GM12878 (cell line): ENCODE measurements at regions not wholly inside any gene's neighbourhood (a gene's known extent, or its start where the extent isn't known, plus 50 kb on each side); places are given as distances from the start of the nearest gene placed in this dataset.

Source experiments
- BRCA1 ChIP-seq: IDR thresholded peaks from 2 replicates; pipeline ENCODE4 v1.6.1; 2011; ENCODE audit warnings: low read depth, low read length, improper control_type of control experiment
- CTCF ChIP-seq, 3 experiments: IDR thresholded peaks in 2 of 3; conservative IDR thresholded peaks in 1 of 3; 2 replicates each; pipeline ENCODE4 v1.5.1; 2011; ENCODE audit warnings: low read depth in 3 of 3, low read length in 3 of 3, mild to moderate bottlenecking in 3 of 3, control low read depth in 2 of 3, moderate library complexity in 2 of 3, inconsistent platforms in 1 of 3, mixed read lengths in 1 of 3; ENCODE audit not compliant: control insufficient read depth in 2 of 3, insufficient read depth in 1 of 3; ENCODE audit errors: extremely low read depth in 1 of 3
- EP300 ChIP-seq, 2 experiments: fragments of 150-350 bp in 1 of 2; IDR thresholded peaks; 2 replicates each; pipeline ENCODE4 v1.6.1; 2011 to 2012; ENCODE audit warnings: low read depth in 2 of 2, low read length in 2 of 2, borderline replicate concordance in 1 of 2, improper control_type of control experiment in 1 of 2, inconsistent platforms in 1 of 2; ENCODE audit not compliant: control insufficient read depth in 1 of 2
- EZH2 ChIP-seq: IDR thresholded peaks from 2 replicates; pipeline ENCODE4 v1.6.1; 2012; ENCODE audit warnings: low read depth, mild to moderate bottlenecking, control low read depth, inconsistent platforms, low read length, borderline replicate concordance; ENCODE audit not compliant: control insufficient read depth
- JUNB ChIP-seq: IDR thresholded peaks from 2 replicates; pipeline ENCODE4 v1.6.1; 2016; ENCODE audit warnings: antibody characterized with exemption, mild to moderate bottlenecking
- MXI1 ChIP-seq: fragments of 150-350 bp; IDR thresholded peaks from 2 replicates; pipeline ENCODE4 v1.6.1; 2011; ENCODE audit warnings: low read depth, mild to moderate bottlenecking, inconsistent platforms, low read length, improper control_type of control experiment
- NR2C2 ChIP-seq: IDR thresholded peaks from 2 replicates; pipeline ENCODE4 v1.6.1; 2011; ENCODE audit warnings: borderline replicate concordance, low read depth; ENCODE audit not compliant: control insufficient read depth, insufficient read length
- ZBTB4 ChIP-seq: fragments of 450-650 bp; formaldehyde crosslinking; IDR thresholded peaks from 2 replicates; pipeline ENCODE4 v1.4.0; 2022; ENCODE audit warnings: mild to moderate bottlenecking, moderate library complexity
- ZNF217 ChIP-seq: fragments of 450-650 bp; IDR thresholded peaks from 2 replicates; pipeline ENCODE4 v1.6.1; 2017; ENCODE audit warnings: antibody characterized with exemption, mild to moderate bottlenecking
- ZSCAN29 ChIP-seq: fragments of 450-650 bp; IDR thresholded peaks from 2 replicates; pipeline ENCODE4 v1.6.1; 2017; ENCODE audit warnings: mild to moderate bottlenecking, moderate library complexity
- TF ChIP-seq, protein P1 (sequence below): IDR thresholded peaks from 2 replicates; pipeline ENCODE4 v1.6.1; 2011; ENCODE audit warnings: borderline replicate concordance, low read depth, mild to moderate bottlenecking, moderate library complexity, low read length; ENCODE audit not compliant: insufficient read depth, poor library complexity, severe bottlenecking
- TF ChIP-seq, protein P2 (sequence below): IDR thresholded peaks from 2 replicates; pipeline ENCODE4 v1.6.1; 2012; ENCODE audit warnings: low read depth, low read length, improper control_type of control experiment
- TF ChIP-seq, protein P3 (sequence below): IDR thresholded peaks from 2 replicates; pipeline ENCODE4 v1.6.1; 2011; ENCODE audit warnings: low read depth, mild to moderate bottlenecking, low read length, moderate library complexity, borderline replicate concordance; ENCODE audit errors: extremely low read depth

DNA sequence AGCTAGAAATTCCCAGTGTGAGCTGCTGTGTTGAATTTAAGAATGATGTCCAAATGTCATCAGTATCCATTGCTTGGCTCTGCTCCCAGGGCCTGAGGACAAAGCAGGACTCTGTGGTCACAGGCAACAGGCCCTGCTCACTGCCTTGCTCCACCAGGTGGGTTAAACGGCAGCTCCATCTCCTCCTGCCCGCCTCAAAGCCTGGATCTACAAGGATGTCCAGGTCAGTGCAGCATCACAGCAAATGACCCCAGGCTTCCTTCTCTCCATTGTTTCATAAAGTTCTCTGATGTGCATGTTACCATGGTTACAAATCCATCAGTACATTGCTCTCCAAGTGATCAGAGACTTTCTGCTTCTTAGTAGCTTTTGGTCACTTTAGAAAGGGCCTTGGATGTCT lies 322.0 kb upstream of the ZNF32 start:
- TF ChIP-seq JUNB = no peak
- TF ChIP-seq EZH2 = no peak
- TF ChIP-seq MXI1 = no peak
- TF ChIP-seq, protein P1, sequence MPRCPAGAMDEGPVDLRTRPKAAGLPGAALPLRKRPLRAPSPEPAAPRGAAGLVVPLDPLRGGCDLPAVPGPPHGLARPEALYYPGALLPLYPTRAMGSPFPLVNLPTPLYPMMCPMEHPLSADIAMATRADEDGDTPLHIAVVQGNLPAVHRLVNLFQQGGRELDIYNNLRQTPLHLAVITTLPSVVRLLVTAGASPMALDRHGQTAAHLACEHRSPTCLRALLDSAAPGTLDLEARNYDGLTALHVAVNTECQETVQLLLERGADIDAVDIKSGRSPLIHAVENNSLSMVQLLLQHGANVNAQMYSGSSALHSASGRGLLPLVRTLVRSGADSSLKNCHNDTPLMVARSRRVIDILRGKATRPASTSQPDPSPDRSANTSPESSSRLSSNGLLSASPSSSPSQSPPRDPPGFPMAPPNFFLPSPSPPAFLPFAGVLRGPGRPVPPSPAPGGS = no peak
- no peak for TF ChIP-seq CTCF (IDR thresholded peaks at IDR 0.05 in 2 of 3, conservative IDR thresholded peaks at IDR 0.05 in 1 of 3; ENCODE audit: control insufficient read depth in 2 of 3, extremely low read depth in 1 of 3, insufficient read depth in 1 of 3, low read depth in 3 of 3, low read length in 3 of 3)
- no peak for TF ChIP-seq NR2C2
- TF ChIP-seq ZSCAN29 = no peak
- no peak for TF ChIP-seq EP300 (IDR thresholded peaks at IDR 0.05; ENCODE audit: borderline replicate concordance in 1 of 2, control insufficient read depth in 1 of 2, low read depth in 2 of 2, low read length in 2 of 2)
- no peak for TF ChIP-seq BRCA1
- TF ChIP-seq, protein P2, sequence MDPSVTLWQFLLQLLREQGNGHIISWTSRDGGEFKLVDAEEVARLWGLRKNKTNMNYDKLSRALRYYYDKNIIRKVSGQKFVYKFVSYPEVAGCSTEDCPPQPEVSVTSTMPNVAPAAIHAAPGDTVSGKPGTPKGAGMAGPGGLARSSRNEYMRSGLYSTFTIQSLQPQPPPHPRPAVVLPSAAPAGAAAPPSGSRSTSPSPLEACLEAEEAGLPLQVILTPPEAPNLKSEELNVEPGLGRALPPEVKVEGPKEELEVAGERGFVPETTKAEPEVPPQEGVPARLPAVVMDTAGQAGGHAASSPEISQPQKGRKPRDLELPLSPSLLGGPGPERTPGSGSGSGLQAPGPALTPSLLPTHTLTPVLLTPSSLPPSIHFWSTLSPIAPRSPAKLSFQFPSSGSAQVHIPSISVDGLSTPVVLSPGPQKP = no peak
- TF ChIP-seq, protein P3, sequence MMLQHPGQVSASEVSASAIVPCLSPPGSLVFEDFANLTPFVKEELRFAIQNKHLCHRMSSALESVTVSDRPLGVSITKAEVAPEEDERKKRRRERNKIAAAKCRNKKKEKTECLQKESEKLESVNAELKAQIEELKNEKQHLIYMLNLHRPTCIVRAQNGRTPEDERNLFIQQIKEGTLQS = no peak
- no peak for TF ChIP-seq ZNF217
- no peak for TF ChIP-seq ZBTB4 (CRISPR knock-in tag)
